ENCODE measurements at regions not wholly inside any gene's neighbourhood (a gene's known extent, or its start where the extent isn't known, plus 50 kb on each side); places are given as distances from the start of the nearest gene placed in this dataset.

DNA sequence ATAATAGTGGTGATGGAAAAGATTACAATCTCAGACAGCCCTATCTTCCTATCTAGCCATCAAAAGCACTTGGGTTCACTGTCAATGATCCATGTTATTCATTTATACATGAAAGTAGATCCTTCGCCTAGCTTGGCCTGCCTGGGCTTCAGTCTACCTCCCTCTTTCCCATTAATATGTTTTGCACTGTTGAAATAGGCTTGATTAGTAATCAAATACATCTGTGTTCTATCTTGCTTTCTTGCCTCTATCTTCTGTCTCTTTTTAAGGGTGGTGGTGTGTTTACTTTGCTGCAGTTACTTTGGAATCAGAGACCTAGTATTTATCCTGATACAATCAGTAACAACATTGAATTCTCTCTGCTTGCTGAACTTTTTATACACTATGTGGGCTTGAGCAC, 521.2 kb downstream of the TNS1 start (continued):
- TF ChIP-seq, protein P1, sequence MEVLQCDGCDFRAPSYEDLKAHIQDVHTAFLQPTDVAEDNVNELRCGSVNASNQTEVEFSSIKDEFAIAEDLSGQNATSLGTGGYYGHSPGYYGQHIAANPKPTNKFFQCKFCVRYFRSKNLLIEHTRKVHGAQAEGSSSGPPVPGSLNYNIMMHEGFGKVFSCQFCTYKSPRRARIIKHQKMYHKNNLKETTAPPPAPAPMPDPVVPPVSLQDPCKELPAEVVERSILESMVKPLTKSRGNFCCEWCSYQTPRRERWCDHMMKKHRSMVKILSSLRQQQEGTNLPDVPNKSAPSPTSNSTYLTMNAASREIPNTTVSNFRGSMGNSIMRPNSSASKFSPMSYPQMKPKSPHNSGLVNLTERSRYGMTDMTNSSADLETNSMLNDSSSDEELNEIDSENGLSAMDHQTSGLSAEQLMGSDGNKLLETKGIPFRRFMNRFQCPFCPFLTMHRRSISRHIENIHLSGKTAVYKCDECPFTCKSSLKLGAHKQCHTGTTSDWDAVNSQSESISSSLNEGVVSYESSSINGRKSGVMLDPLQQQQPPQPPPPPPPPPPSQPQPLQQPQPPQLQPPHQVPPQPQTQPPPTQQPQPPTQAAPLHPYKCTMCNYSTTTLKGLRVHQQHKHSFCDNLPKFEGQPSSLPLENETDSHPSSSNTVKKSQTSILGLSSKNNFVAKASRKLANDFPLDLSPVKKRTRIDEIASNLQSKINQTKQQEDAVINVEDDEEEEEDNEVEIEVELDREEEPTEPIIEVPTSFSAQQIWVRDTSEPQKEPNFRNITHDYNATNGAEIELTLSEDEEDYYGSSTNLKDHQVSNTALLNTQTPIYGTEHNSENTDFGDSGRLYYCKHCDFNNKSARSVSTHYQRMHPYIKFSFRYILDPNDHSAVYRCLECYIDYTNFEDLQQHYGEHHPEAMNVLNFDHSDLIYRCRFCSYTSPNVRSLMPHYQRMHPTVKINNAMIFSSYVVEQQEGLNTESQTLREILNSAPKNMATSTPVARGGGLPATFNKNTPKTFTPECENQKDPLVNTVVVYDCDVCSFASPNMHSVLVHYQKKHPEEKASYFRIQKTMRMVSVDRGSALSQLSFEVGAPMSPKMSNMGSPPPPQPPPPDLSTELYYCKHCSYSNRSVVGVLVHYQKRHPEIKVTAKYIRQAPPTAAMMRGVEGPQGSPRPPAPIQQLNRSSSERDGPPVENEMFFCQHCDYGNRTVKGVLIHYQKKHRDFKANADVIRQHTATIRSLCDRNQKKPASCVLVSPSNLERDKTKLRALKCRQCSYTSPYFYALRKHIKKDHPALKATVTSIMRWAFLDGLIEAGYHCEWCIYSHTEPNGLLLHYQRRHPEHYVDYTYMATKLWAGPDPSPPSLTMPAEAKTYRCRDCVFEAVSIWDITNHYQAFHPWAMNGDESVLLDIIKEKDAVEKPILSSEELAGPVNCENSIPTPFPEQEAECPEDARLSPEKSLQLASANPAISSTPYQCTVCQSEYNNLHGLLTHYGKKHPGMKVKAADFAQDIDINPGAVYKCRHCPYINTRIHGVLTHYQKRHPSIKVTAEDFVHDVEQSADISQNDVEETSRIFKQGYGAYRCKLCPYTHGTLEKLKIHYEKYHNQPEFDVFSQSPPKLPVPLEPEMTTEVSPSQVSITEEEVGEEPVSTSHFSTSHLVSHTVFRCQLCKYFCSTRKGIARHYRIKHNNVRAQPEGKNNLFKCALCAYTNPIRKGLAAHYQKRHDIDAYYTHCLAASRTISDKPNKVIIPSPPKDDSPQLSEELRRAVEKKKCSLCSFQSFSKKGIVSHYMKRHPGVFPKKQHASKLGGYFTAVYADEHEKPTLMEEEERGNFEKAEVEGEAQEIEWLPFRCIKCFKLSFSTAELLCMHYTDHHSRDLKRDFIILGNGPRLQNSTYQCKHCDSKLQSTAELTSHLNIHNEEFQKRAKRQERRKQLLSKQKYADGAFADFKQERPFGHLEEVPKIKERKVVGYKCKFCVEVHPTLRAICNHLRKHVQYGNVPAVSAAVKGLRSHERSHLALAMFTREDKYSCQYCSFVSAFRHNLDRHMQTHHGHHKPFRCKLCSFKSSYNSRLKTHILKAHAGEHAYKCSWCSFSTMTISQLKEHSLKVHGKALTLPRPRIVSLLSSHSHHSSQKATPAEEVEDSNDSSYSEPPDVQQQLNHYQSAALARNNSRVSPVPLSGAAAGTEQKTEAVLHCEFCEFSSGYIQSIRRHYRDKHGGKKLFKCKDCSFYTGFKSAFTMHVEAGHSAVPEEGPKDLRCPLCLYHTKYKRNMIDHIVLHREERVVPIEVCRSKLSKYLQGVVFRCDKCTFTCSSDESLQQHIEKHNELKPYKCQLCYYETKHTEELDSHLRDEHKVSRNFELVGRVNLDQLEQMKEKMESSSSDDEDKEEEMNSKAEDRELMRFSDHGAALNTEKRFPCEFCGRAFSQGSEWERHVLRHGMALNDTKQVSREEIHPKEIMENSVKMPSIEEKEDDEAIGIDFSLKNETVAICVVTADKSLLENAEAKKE (CRISPR knock-in tag; IDR thresholded peaks at IDR 0.05) = no peak
- TF ChIP-seq POLR2AphosphoS5 (IDR thresholded peaks at IDR 0.05; ENCODE audit: low read depth) = no peak
- TF ChIP-seq, protein P2, sequence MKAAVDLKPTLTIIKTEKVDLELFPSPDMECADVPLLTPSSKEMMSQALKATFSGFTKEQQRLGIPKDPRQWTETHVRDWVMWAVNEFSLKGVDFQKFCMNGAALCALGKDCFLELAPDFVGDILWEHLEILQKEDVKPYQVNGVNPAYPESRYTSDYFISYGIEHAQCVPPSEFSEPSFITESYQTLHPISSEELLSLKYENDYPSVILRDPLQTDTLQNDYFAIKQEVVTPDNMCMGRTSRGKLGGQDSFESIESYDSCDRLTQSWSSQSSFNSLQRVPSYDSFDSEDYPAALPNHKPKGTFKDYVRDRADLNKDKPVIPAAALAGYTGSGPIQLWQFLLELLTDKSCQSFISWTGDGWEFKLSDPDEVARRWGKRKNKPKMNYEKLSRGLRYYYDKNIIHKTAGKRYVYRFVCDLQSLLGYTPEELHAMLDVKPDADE (IDR thresholded peaks at IDR 0.05) = no peak
- TF ChIP-seq EZH2 (IDR thresholded peaks at IDR 0.05; ENCODE audit: low read depth, unreplicated experiment) = no peak
- TF ChIP-seq NANOG (IDR thresholded peaks at IDR 0.05; ENCODE audit: borderline replicate concordance) = no peak

DNA sequence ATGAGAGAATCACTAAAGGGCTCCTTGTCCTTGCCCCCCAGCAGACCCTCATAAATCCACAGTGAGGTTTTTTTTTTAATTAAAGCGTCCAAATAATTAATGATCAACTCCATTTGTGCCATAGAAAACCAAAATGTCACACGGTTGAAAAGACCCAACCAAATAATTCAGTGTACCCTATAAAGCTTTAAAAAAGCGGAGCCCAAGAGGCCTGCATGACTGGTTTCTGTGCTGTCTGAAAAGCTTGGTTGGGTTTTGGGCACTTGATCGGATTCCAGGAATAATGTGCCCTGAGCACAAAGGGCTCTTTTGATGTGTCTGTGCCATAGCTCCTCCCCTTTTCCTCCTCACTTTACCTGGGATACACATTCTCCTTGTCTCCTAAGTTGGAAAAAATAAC, 523.2 kb downstream of the TNS1 start:
- H3K9me3 Mint-ChIP-seq = no peaks in the 10 kb centered on the region
- Histone ChIP-seq H3F3A (replicated peaks; ENCODE audit: low read depth) (no peaks in the 10 kb centered on the region), H3K36me3 (ENCODE audit: insufficient read depth) (no peaks in the 10 kb centered on the region), H4K20me1 (replicated peaks; ENCODE audit: insufficient read depth) (no peaks in the 10 kb centered on the region), H3K9me2 (ENCODE audit: insufficient read depth) (no peaks in the 10 kb centered on the region), H3K79me2 (replicated peaks; ENCODE audit: insufficient read depth) (no peaks in the 10 kb centered on the region), H3K27me3 (ENCODE audit: insufficient read depth) (no peaks in the 10 kb centered on the region), H3K4me1 (ENCODE audit: insufficient read depth) (peaks cover 16% of the 10 kb centered on the region), H3K4me3 (no peak overlapping the region), H3K4me2 (peak overlapping the region; percentile 61), H2AFZ (peak overlapping the region; percentile 76), H3K27ac (ENCODE audit: low read depth) (peak overlapping the region; percentile 22)
- DNase-seq (ENCODE audit: low spot score) (no peak), ATAC-seq (no peak)
- peak overlapping the region; percentile 61 for H3K27ac Mint-ChIP-seq
- peaks cover 2% of the 10 kb centered on the region for H3K27me3 Mint-ChIP-seq (ENCODE audit: insufficient read depth, low read depth, poor library complexity)
- H3K36me3 Mint-ChIP-seq (ENCODE audit: low read depth) = no peaks in the 10 kb centered on the region
- peaks cover 20% of the 10 kb centered on the region for H3K4me1 Mint-ChIP-seq
- no peak overlapping the region for H3K4me3 Mint-ChIP-seq
- TF ChIP-seq, protein P3, sequence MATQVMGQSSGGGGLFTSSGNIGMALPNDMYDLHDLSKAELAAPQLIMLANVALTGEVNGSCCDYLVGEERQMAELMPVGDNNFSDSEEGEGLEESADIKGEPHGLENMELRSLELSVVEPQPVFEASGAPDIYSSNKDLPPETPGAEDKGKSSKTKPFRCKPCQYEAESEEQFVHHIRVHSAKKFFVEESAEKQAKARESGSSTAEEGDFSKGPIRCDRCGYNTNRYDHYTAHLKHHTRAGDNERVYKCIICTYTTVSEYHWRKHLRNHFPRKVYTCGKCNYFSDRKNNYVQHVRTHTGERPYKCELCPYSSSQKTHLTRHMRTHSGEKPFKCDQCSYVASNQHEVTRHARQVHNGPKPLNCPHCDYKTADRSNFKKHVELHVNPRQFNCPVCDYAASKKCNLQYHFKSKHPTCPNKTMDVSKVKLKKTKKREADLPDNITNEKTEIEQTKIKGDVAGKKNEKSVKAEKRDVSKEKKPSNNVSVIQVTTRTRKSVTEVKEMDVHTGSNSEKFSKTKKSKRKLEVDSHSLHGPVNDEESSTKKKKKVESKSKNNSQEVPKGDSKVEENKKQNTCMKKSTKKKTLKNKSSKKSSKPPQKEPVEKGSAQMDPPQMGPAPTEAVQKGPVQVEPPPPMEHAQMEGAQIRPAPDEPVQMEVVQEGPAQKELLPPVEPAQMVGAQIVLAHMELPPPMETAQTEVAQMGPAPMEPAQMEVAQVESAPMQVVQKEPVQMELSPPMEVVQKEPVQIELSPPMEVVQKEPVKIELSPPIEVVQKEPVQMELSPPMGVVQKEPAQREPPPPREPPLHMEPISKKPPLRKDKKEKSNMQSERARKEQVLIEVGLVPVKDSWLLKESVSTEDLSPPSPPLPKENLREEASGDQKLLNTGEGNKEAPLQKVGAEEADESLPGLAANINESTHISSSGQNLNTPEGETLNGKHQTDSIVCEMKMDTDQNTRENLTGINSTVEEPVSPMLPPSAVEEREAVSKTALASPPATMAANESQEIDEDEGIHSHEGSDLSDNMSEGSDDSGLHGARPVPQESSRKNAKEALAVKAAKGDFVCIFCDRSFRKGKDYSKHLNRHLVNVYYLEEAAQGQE (IDR thresholded peaks at IDR 0.05; ENCODE audit: unreplicated experiment) = no peak
- TF ChIP-seq CREB1 (CRISPR knock-in tag; IDR thresholded peaks at IDR 0.05; ENCODE audit: low read depth) (no peak), JUNB (IDR thresholded peaks at IDR 0.05; ENCODE audit: unreplicated experiment) (no peak), EZH2phosphoT487 (IDR thresholded peaks at IDR 0.05; ENCODE audit: unreplicated experiment) (no peak)
